SKM-1 treated with dmso at 0.1 percent for 144 hours (cell line): ENCODE measurements at regions not wholly inside any gene's neighbourhood (a gene's known extent, or its start where the extent isn't known, plus 50 kb on each side); places are given as distances from the start of the nearest gene placed in this dataset.

Source experiments
- DNase-seq: peaks from one replicate; lab custom pipeline; 2025; ENCODE audit not compliant: unreplicated experiment; lab: John Stamatoyannopoulos, UW

- no peak for DNase-seq
These were observed 108.4 kb upstream of the ELAVL2 start for GRCh38 chr9:23934291-23934906.

GRCh38 chr9:23933348-23933747 is 107.3 kb upstream of the ELAVL2 start:
- DNase-seq, result no peak

GRCh38 chr9:23926368-23926767 is 100.3 kb upstream of the ELAVL2 start:
- DNase-seq, result no peak

- no peak for DNase-seq
These were observed 88.5 kb upstream of the ELAVL2 start for GRCh38 chr9:23914431-23915003.

GRCh38 chr9:23907343-23907742 is 81.3 kb upstream of the ELAVL2 start:
- DNase-seq, result no peak

- DNase-seq, result no peak
These were observed 61.7 kb upstream of the ELAVL2 start for GRCh38 chr9:23887781-23888180.
